DMS53 treated with DMSO at 0.1 percent for 48 hours (cell line): ENCODE measurements at regions not wholly inside any gene's neighbourhood (a gene's known extent, or its start where the extent isn't known, plus 50 kb on each side); places are given as distances from the start of the nearest gene placed in this dataset.
A peak's percentile ranks its signal among the peaks of the same experiment; 100 is the strongest.

Experiments used
- DNase-seq: peaks from one replicate; lab custom pipeline; 2025; ENCODE audit not compliant: unreplicated experiment; lab: John Stamatoyannopoulos, UW

- no peak for DNase-seq
Measured at GRCh38 chr14:87547536-87547935, 445.4 kb downstream of the GALC start.

- DNase-seq = no peak
Measured at GRCh38 chr14:87542288-87542687, 450.7 kb downstream of the GALC start.

- no peak for DNase-seq
Measured at GRCh38 chr14:87540339-87540738, 452.6 kb downstream of the GALC start.

- DNase-seq = no peak
Measured at GRCh38 chr14:87529081-87529480, 463.9 kb downstream of the GALC start.

GRCh38 chr14:87526731-87527130 is 466.3 kb downstream of the GALC start:
- no peak for DNase-seq

GRCh38 chr14:87524011-87524410 is 469.0 kb downstream of the GALC start:
- DNase-seq = no peak

GRCh38 chr14:87522575-87522974 is 470.4 kb downstream of the GALC start:
- peak; percentile 83 for DNase-seq

GRCh38 chr14:87508333-87508732 is 484.6 kb downstream of the GALC start:
- no peak for DNase-seq

- DNase-seq = peak; percentile 56
Measured at GRCh38 chr14:87503711-87504110, 489.3 kb downstream of the GALC start.

- DNase-seq = no peak
Measured at GRCh38 chr14:87497301-87497700, 495.7 kb downstream of the GALC start.

GRCh38 chr14:87494010-87494409 is 499.0 kb downstream of the GALC start:
- DNase-seq = no peak

- no peak for DNase-seq
Measured at GRCh38 chr14:87492561-87492960, 500.4 kb downstream of the GALC start.

- DNase-seq = peak; percentile 54
Measured at GRCh38 chr14:87491816-87492215, 501.2 kb downstream of the GALC start.

- no peak for DNase-seq
Measured at GRCh38 chr14:87489196-87489819, 503.7 kb downstream of the GALC start.

- no peak for DNase-seq
Measured at GRCh38 chr14:87483271-87484260, 509.4 kb downstream of the GALC start.

- no peak for DNase-seq
Measured at GRCh38 chr14:87468531-87468930, 524.5 kb downstream of the GALC start.

GRCh38 chr14:87467578-87467977 is 525.4 kb downstream of the GALC start:
- DNase-seq = no peak

GRCh38 chr14:87465770-87466169 is 527.2 kb downstream of the GALC start:
- DNase-seq = no peak

GRCh38 chr14:87461704-87462103 is 531.3 kb downstream of the GALC start:
- no peak for DNase-seq

GRCh38 chr14:87457720-87458119 is 535.3 kb downstream of the GALC start:
- DNase-seq = peak; percentile 21

- DNase-seq = no peak
Measured at GRCh38 chr14:87450193-87450592, 542.8 kb downstream of the GALC start.

- no peak for DNase-seq
Measured at GRCh38 chr14:87449016-87449415, 544.0 kb downstream of the GALC start.
